ENCODE measurements at regions not wholly inside any gene's neighbourhood (a gene's known extent, or its start where the extent isn't known, plus 50 kb on each side); places are given as distances from the start of the nearest gene placed in this dataset.

DNA sequence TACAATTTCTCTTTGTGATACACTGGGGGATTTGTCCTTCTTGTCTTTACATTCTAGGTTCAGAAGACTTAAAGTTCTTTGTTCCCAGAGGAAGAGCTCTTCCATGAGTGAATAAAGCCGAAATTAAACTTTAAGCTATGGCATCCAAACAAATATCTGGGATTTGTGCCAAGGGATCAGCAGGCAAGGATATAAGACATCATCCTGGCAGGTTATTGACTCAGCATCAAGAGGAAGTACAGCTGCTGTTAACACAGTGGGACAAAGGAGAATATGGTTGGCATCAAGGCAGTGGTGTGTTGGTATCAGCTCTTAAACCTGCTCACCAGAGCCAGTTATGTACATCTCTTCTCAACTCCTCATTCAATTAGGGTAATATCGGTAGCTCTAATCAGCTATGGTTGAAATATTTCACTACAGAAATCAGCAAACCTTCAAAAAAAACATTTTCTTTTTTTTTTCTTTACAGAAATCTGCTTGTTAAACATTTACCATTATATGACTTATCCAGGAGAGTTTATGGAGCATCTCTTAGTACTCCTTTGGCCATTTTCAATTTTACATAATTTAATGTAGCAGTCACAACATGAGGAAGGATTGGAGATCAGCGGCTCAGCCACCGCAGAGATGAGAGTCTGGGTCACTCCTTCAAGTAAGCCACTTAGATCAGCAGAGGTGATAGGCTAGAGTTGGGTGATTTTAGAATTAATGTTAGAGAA is 1198.6 kb upstream of the EPHA6 start:
- no peak overlapping the region for H3K4me3 ChIP-seq (ENCODE audit: extremely low read depth in 1 of 4, insufficient read depth in 2 of 4, low read depth in 3 of 4, low read length in 4 of 4)
- H3K4me1 ChIP-seq (replicated peaks in 1 of 4; ENCODE audit: control insufficient read depth in 3 of 4, insufficient read depth in 4 of 4, low read length in 3 of 4) = no peaks in the 10 kb centered on the region
- no peak overlapping the region for H4K8ac ChIP-seq (ENCODE audit: extremely low read depth, insufficient read depth, low read length)
- ChIA-PET POLR2A (ENCODE audit: partially characterized antibody) (interaction anchor here (1.0 kb wide), 1 partner anchor 12 kb away, joined by 3 read pairs; no protein-coding TSS in a partner anchor), CTCF (ENCODE audit: partially characterized antibody) (interaction anchor here (0.5 to 0.7 kb wide), 4 partner anchors 746 to 1491 kb away, joined by 3 to 4 read pairs (median 3); no protein-coding TSS in a partner anchor)
- H2BK5ac ChIP-seq (ENCODE audit: low read depth, low read length) = no peak overlapping the region
- WGBS, 2 experiments (ENCODE audit: extremely low coverage in 1 of 2, insufficient coverage in 1 of 2, insufficient read length in 1 of 2, insufficient replicate concordance in 2 of 2, low coverage in 1 of 2, low lambda C conversion rate in 2 of 2, missing lambda C conversion rate in 1 of 2) = 95% methylated on average over 4 of the region's 4 CpGs; no CpG with 5 or more reads in 1 of the 2 experiments
- no peak overlapping the region for H2BK12ac ChIP-seq (ENCODE audit: low read depth, low read length)
- H3K4ac ChIP-seq (replicated peaks; ENCODE audit: insufficient read length, low read depth, low read length) = no peak overlapping the region
- H2BK20ac ChIP-seq (ENCODE audit: low read length) = no peak overlapping the region
- H2BK15ac ChIP-seq (ENCODE audit: low read length) = no peak overlapping the region
- H3K23ac ChIP-seq (ENCODE audit: insufficient read length) = no peak overlapping the region
- H3K9ac ChIP-seq (replicated peaks in 1 of 4; ENCODE audit: extremely low read depth in 1 of 4, low read depth in 3 of 4, low read length in 3 of 4) = no peak overlapping the region
- no peaks in the 10 kb centered on the region for H3K36me3 ChIP-seq (ENCODE audit: control insufficient read depth in 2 of 4, insufficient read depth in 4 of 4, low read length in 3 of 4)
- H2BK120ac ChIP-seq (replicated peaks; ENCODE audit: low read depth, low read length) = no peak overlapping the region
- no peak overlapping the region for H4K91ac ChIP-seq (replicated peaks; ENCODE audit: insufficient read length, low read length)
- H3K9me3 ChIP-seq (ENCODE audit: insufficient read depth in 2 of 2, low read depth in 1 of 2, low read length in 1 of 2) = no peaks in the 10 kb centered on the region
- no peak overlapping the region for H4K5ac ChIP-seq (ENCODE audit: insufficient read length, low read depth, low read length)
- TF ChIP-seq NANOG (IDR thresholded peaks at IDR 0.05; ENCODE audit: insufficient read depth, low read depth, low read length, poor library complexity, severe bottlenecking) (no peak), SRF (IDR thresholded peaks at IDR 0.05; ENCODE audit: low read depth, low read length) (no peak)
- TF ChIP-seq, protein P1, sequence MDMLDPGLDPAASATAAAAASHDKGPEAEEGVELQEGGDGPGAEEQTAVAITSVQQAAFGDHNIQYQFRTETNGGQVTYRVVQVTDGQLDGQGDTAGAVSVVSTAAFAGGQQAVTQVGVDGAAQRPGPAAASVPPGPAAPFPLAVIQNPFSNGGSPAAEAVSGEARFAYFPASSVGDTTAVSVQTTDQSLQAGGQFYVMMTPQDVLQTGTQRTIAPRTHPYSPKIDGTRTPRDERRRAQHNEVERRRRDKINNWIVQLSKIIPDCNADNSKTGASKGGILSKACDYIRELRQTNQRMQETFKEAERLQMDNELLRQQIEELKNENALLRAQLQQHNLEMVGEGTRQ (IDR thresholded peaks at IDR 0.05; ENCODE audit: low read length) = no peak
- no peaks in the 10 kb centered on the region for H3K79me2 ChIP-seq (ENCODE audit: control insufficient read depth in 1 of 2, insufficient read depth in 2 of 2, low read length in 2 of 2)
- H3K14ac ChIP-seq (ENCODE audit: insufficient read length) = no peak overlapping the region
- H2AFZ ChIP-seq (ENCODE audit: low read length) = 0 out of 2 replicates have a peak overlapping the region, but pooled peaks have one; percentile 58
- H4K20me1 ChIP-seq (replicated peaks in 1 of 2; ENCODE audit: control insufficient read depth in 1 of 2, insufficient read depth in 2 of 2, low read length in 2 of 2) = no peaks in the 10 kb centered on the region
- FAIRE-seq = no peak
- H2AK5ac ChIP-seq (ENCODE audit: low read depth, low read length) = no peak overlapping the region
- no peaks in the 10 kb centered on the region for H3K23me2 ChIP-seq (ENCODE audit: low read depth, low read length)
- no peaks in the 10 kb centered on the region for H3K27me3 ChIP-seq (replicated peaks in 1 of 4; ENCODE audit: control insufficient read depth in 3 of 4, extremely low read depth in 1 of 4, insufficient read depth in 3 of 4, low read length in 3 of 4)
- DNase-seq (ENCODE audit: low read depth in 1 of 2, low spot score in 2 of 2) = no peak
- no peak overlapping the region for H3K18ac ChIP-seq (ENCODE audit: extremely low read depth, low read length)
- no peak overlapping the region for H3K4me2 ChIP-seq (ENCODE audit: insufficient read depth in 1 of 2, low read depth in 2 of 2, low read length in 2 of 2)
- no peak overlapping the region for H3K27ac ChIP-seq (ENCODE audit: low read depth, low read length)
- no peak overlapping the region for H3K56ac ChIP-seq (replicated peaks; ENCODE audit: insufficient read length, low read depth, low read length)
- no peaks in the 10 kb centered on the region for H3K79me1 ChIP-seq (ENCODE audit: low read depth, low read length)

Data from H1 (cell line).